GM18502 (cell line): ENCODE measurements at regions not wholly inside any gene's neighbourhood (a gene's known extent, or its start where the extent isn't known, plus 50 kb on each side); places are given as distances from the start of the nearest gene placed in this dataset.
"Not testable (repeated sequence)": the region's sequence is repeated elsewhere in the genome, so short reads cannot be mapped to it uniquely, and the experiment has no call there.

Experiments used
- ATAC-seq: cut with Tn5 transposase; IDR thresholded peaks from one replicate; pipeline ENCODE4 v1.9.1; 2021; ENCODE audit warnings: mild to moderate bottlenecking; ENCODE audit not compliant: unreplicated experiment, poor library complexity

DNA sequence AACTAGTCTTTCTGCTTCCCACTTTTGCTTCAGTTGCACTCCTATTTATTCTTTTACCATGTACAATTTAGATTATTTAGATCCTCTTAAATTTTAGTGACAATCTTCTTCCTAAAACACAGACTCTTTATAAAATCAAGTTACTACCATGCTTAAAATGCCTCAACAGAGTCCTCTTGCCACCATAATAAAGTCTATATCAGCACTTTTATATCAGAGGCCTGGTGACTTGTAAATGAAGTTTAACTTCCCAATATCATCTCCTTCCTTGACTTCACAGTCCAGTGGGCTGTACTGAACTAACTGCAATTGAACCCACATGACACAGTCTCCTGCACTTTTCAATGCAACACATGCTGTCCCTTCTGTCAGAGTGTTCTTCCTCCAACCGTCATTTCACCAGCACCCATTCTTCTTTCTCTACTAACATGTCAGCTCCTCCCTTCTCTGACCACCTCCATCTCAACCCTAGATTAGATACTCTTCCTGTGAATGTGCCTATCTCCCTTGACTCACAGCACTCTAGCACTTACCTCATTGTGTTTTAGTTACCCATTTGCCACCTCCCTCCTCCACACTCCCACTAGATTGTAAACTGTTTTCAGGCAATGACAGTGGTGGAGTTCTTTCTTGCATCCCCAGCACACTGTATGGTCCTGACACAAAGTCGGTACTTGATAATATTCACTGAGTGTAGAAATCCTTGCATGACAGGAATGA lies 414.9 kb downstream of the SATB2 start:
- no peak for ATAC-seq

DNA sequence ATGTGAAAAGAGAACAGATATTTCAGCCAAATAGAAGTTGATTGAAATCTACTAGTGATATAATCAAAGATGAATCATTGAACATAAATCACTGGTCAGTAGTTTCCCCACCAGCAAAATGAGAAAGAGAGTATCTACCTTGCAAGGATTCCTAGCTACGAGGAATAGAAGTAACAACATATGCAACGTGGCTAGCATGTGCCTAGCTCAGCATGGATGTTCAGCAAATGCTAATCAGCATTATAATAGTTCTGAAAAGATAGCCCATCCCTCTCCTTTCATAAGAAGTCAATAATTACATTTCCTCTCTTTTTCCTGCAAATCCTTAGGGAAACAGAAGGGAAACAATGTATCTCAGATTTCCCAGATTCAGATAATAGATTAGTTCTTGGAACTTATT lies 417.2 kb downstream of the SATB2 start:
- ATAC-seq: no peak

DNA sequence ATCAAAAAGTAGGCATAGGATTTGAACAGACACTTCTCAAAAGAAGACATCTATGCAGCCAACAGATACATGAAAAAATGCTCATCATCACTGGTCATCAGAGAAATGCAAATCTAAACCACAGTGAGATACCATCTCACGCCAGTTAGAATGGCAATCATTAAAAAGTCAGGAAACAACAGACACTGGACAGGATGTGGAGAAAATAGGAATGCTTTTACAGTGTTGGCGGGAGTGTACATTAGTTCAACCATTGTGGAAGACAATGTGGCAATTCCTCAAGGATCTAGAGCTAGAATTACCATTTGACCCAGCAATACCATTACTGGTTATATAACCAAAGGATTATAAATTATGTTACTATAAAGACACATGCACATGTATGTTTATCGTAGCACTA lies 424.0 kb downstream of the SATB2 start:
- ATAC-seq: not testable (repeated sequence)

DNA sequence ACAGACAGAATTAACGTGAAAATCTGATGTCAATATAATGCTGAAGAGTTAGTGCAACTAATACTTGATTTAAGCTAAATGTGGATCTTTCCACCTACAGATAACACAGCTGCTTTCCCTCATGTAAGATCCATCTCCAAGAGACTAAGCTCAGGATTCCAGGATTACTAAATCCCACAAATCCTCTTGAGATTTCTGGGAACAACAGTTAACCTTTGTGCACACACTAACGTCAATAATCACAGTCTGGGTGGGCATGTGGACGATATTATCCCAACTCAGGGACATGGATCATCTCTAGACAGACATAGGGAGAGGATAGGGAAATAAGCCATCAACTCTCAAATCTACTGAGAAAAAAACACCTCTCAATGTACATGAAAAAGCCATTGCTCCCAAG lies 432.6 kb downstream of the SATB2 start:
- ATAC-seq: no peak

DNA sequence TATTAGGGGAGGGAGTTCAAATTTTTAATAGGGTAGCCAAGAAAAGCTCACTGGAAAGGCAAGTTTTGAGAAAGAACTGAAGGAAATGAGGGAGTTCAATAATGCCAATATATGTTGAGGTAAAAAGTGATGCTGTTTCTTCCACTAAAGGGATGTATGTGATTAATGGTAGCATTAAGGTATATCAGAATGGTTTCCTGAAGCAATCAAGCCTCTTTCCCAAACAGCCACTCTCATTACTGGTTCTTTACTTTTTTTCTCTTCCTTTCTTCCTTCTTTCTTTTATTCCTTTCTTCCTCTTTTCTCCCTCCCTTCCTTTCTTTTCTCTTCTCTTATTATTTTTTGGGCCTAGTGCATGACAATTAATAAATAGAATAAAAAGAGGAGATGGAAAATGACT lies 433.5 kb downstream of the SATB2 start:
- ATAC-seq: no peak

DNA sequence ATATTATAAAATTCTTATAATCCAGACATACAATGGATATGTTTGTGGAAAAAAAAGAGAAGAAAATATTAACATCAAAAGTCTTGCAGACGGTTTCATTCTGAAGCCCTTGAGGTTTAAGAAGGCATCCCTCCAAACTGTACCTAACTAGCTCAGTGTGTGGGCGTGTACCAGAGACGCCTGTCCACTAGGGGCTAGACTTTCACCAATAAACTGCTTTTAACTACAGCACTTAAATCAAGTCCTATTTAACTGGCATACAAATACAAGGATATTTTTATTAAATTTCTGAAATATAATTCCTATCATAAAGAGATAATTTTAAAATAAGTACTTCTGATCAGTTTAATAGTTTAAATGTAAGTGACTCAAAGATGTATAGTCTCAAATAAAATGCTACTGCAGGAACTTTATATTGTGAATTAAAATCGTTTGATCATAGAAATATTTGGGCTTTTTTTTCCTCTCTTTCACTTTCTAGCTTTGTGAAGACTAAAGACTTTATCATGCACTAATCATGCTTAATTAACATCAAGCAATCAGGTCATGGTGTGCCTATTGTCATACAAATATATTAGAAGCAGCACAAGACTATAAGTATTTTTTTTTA lies 437.7 kb downstream of the SATB2 start:
- ATAC-seq: peak; percentile 71

DNA sequence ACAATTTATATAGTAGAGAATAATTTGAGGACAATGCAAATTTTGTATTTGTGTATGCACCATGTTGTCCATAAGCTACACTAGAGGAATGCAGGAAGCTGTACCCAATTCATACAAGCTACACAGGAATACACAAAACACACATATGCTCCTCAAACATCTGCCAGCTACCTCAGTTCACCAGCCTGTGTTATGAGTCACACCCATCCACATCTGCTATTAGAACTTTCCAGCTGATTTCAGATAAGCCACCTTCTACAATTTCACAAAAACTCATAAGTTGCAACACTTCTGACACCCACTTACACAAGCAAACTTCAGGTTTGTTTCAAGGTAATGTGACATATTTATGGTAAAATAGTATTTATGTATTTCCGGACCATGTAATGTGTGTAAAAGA lies 438.9 kb downstream of the SATB2 start:
- no peak for ATAC-seq

DNA sequence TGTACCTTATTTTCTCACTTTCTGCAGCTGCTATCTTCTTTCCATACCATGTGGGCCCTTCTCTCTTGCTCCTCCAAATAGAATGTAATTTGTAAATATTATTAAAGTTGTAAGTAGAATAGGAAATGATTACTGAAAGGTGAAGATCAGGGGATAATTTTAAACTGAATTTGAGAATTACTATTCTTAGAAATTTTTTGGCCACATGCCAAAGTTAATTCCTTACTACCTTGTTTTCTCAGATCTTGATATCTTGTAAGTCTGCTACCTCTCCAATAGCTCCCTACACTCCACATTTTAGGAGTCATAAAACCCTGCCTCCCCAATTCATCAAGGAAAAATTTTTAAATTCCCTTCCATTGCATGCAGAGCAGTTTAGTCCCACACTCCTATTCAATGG lies 442.7 kb downstream of the SATB2 start:
- ATAC-seq: no peak

DNA sequence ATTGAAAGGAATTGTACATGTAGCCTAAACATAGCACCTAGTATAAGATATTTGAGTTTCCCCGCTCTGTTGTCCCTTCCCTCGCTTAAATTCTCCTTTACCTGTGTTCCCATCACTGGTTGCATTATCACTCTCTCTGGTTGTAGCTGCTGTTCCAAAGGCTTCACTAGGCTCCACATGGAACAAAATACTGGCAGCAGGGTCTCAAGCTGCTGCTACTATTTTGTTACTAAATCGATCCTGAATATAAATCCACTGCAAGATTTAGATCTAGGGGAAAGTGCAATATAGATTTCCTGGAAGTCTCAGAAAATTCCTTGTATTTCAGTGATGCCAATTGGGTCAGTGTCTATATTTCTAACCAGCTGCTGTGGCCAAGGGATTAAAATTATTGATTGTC lies 443.5 kb downstream of the SATB2 start:
- ATAC-seq: no peak

DNA sequence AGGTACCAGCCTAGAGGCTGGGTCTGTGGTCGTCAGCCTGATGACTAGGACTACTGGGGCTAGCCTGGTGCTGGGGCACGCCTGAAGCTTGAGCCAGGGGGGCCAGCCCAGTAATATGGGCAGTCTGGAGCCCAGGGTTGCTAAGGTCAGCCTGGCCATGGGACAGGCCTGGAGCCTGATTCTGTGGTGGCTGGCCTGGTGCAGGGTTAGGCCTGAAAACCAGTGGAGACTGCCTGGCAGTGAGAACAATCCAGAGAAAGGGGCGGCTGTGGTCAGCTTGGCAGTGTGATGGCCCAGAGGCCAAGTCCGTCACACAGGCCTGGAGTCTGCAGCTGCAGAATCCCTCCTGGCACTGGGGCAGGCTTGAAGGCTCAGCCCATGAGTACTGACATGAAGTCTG lies 445.8 kb downstream of the SATB2 start:
- no peak for ATAC-seq

DNA sequence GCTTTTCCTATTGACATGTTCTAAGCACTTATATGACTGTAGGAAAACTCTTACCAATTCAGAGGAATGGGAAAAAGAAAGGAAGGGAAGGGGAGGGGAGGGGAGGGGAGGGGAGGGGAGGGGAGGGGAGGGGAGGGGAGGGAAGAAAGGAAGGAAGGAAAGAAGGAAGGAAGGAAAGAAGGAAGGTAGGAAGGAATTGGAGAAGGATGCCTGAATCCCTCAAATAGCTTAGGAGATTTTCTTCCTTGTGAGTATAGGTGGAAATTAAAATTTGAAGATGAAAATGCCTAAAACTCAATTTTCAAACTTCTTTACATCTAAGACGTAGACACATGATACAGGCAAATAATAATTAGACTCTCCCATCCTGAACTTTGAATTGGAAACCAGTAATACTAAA lies 463.1 kb downstream of the SATB2 start:
- no peak for ATAC-seq

DNA sequence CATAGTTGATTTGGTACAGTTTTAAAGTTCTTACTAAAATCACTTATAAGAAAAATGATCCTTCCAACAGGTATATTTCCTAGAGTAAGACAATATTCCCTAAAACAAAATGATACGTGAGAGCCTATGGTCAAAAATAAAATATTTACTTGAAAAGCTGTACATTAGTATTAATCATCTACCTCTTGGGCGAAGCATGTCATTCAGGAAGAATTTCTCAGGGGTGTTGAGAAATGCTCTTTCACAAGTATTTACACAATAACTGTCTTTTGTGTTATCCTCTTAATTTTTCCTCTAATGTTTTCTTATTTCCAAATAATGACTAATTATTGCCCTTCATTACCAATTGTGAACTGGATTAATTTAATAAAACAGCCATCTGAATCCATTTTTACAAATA lies 466.3 kb downstream of the SATB2 start:
- no peak for ATAC-seq

DNA sequence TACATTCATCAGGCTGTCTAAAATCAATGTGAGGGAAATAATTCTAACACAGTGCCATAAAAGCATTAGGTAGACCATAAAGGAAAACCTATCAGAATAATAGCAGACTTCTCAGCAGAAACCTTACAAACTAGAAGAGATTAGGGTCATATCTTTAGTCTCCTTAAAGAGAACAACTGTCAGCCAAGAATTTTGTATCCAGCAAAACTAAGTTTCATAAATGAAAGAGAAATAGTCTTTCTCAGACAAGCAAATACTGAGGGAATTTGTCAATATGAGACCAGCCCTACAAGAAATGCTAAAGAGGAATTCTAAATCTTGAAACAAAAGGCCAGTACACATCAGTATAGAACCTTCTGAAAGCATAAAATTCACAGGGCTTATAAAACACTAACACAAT lies 482.0 kb downstream of the SATB2 start:
- no peak for ATAC-seq

DNA sequence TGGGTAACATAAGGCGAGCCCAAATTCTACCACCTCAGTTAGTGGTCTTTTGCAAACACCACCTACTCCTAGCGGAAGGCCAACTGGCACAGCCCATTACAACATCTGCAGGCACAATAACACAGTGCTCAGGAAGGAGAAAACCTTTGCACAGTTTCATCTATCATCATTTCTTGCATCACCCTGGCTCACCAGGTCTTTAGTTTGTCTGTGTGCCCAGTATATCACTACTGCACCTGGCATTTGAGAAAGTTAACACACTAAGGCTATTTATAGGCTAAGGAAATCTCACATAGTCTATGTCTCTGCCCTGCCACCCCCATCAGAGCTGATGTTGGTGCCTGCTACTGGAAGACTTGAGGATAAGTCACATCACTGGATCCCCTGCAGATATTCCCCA lies 484.0 kb downstream of the SATB2 start:
- no peak for ATAC-seq

DNA sequence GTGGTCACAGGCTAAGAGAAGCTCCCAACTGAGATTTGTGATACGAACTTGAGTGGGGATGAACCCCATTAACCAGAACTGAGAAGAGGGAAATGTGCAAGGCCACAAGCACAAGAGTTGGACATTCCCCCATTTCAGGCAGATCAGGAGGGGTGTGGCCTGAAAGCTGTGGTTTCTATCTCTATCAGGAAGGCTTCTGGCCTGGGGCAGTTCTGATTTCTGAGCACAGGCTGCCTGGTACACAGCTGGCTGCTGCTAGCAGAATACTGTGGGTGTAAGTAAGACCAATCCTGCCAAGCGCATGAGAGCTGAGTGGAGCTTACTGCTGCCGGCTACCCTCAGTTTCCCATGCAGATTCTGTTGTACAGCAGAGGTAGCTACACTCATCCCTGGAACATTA lies 484.6 kb downstream of the SATB2 start:
- ATAC-seq: no peak

DNA sequence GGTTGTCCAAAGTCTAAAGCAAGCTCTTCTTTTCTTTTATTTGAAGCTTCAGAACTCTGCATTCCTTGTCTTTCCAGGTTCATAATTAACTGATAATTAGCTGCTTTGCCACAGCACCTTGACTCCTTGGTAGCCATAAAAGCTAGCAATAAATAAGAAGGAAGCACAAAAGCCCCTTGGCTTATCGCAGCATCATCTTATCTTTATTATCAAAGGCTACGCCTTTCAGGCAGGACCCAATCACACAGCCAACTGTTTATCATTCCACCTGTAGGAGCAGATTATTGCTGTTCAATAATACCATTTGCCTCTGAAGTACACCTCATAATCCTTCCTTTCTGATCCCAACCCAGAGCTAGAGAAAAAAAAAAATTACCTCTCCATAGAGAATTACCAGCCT lies 489.2 kb downstream of the SATB2 start:
- ATAC-seq: no peak

DNA sequence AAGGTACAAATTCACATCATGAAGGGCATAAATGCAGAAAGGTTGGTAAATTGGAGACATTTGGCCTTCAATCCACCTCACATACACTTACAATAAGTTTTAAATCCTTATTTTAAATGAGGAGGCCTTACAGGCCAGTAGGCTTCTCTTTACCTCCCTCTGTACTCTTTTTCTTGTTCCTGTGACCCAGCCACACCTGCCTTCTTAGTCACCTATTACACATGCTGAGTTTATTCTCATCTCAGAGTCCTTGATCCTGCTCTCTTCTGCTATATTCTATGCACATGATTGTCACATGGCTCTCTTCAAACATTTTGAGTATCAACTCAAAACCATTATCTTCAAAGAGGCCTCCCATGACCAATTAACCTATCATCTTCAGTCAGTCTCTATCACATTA lies 491.5 kb downstream of the SATB2 start:
- ATAC-seq: no peak

DNA sequence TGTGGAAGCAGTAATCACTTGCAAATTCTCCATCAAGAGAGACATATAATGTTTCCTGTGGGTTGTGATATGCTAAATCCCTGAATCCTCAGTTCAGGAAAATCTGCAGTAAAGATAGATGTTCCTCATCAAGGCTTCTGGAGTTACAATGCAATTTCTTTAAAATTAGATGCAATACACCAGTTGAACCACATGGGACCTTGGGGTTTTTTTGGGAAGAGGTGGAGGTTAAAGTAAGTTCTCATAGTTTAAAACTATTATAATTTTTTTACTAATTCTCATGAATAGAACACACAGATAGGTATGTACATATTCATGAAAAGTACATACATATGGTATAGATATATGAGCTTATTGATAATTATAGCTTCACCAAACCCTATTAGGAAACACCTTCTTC lies 496.2 kb downstream of the SATB2 start:
- ATAC-seq: no peak

DNA sequence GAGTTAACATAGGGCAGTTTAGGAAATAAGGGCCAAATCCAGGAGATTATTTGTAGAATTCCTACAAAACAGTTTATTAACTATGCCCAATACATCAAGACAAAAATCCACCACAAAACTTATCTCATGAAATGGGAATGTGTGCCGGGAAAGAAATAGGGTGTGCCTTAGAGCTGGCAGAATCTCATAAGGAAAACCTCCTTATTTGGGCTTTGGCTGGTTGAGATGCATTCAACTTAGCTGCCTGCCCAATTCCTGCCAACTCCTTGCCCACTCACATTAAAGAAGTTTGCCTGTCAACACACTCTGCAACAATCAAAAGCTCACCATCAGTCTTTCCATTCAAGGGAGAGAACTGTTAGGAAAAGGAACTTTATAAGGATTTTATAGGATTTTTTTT lies 500.6 kb downstream of the SATB2 start:
- ATAC-seq: no peak

DNA sequence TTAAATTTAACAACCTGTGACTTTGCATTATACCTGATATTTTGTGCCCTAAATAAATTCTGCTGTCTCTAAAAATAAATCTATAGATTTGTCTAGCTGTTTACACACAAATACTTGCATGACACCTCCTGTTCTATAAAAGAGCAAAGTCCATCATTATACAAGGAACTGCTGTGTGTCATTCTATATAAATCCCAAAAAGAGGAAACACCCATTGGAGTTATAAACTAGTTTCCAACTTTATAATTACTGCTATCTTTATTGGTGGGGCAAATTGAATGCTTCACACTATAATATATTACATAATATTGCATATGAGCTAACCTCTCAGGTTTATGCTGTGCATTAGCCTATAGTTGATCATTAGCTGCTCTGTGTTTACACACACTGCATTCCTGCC lies 504.4 kb downstream of the SATB2 start:
- no peak for ATAC-seq

DNA sequence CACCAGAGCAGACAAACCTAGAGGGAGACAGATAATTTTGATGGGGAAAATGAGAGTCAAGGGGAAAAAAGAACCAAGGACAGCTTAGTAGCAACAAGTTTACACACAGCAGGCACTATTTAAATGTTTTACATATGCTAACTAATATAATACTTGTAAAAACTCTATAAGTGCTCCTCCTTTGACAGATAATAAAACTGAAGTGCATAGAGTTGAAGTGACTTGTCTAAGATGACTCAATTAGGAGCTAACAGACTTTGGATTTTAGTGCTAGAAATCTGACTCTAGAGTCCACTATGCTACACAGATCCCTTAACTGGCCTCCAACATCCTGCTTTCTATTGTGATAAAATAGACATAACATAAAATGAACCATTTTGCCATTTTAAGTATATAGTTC lies 506.9 kb downstream of the SATB2 start:
- ATAC-seq: no peak

DNA sequence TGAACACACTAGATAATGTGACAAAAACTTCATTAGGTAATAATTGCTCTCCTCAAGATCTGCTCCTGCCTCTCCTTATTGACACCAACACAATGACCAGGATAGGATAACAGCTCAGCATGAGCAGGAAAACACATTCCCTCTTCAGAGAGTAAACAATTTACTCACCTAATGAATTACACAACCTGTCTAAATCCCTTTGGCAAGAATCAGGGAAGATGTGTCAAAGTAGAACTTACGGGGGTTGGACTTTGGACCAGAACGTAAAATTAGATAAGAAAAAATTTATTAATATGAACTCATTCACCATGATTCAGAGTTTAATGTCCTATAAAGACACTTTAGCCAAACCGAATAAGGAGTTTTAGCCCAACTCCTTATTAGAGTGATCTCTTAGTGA lies 512.2 kb downstream of the SATB2 start:
- no peak for ATAC-seq
